IMR-90 (cell line): ENCODE measurements at regions not wholly inside any gene's neighbourhood (a gene's known extent, or its start where the extent isn't known, plus 50 kb on each side); places are given as distances from the start of the nearest gene placed in this dataset.

Experiments
- ATAC-seq: fragments of 200-7000 bp; cut with Tn5 transposase; 2 replicates; pipeline ENCODE4 v1.9.1; 2020; ENCODE audit warnings: low read depth, mild to moderate bottlenecking, moderate library complexity
- BruUV-seq: library from RNA; stranded (reverse); fragments of 400-500 nt; replicated peaks from 2 replicates; lab custom pipeline; 2021; lab: Mats Ljungman, UMichigan
- CTCF ChIA-PET: fragments of 300-600 bp; formaldehyde crosslinking; extraction: SDS; loops from one replicate; lab custom pipeline; 2021; ENCODE audit warnings: antibody characterized with exemption; lab: Yijun Ruan, JAX
- POLR2A ChIA-PET: fragments of 300-600 bp; sonication (Branson Sonifier 250); formaldehyde crosslinking; loops from one replicate; lab custom pipeline; 2022; ENCODE audit warnings: antibody characterized with exemption; ENCODE audit not compliant: unreplicated experiment; lab: Charles Lee
- DNase-seq: peaks from one replicate; pipeline ENCODE4 v3.0.0; 2013
- H2AFZ ChIP-seq: replicated peaks from 2 replicates; pipeline ENCODE3; 2013; ENCODE audit warnings: low read length, mild to moderate bottlenecking; ENCODE audit not compliant: poor library complexity
- H2AK5ac ChIP-seq: 2 replicates; pipeline ENCODE4 v1.6.1; 2013; ENCODE audit warnings: low read depth, low read length, inconsistent platforms
- H2AK9ac ChIP-seq: replicated peaks from 2 replicates; pipeline ENCODE3; 2013; ENCODE audit warnings: mild to moderate bottlenecking, low read depth, low read length, moderate library complexity; ENCODE audit not compliant: poor library complexity
- H2BK120ac ChIP-seq: 2 replicates; pipeline ENCODE4 v1.6.1; 2013; ENCODE audit warnings: low read depth, low read length, inconsistent platforms
- H2BK15ac ChIP-seq: 3 replicates; pipeline ENCODE4 v1.6.1; 2013; ENCODE audit warnings: low read depth, low read length, inconsistent platforms
- H2BK20ac ChIP-seq: 2 replicates; pipeline ENCODE4 v1.6.1; 2013; ENCODE audit warnings: low read depth, mild to moderate bottlenecking, inconsistent platforms, low read length, moderate library complexity
- H2BK5ac ChIP-seq: 2 replicates; pipeline ENCODE4 v1.6.1; 2013; ENCODE audit warnings: mild to moderate bottlenecking, low read depth, low read length, inconsistent platforms; ENCODE audit not compliant: poor library complexity, severe bottlenecking
- H3K14ac ChIP-seq: replicated peaks from 2 replicates; pipeline ENCODE4 v1.6.1; 2013; ENCODE audit warnings: low read depth, low read length, inconsistent platforms
- H3K18ac ChIP-seq: 2 replicates; pipeline ENCODE4 v1.6.1; 2013; ENCODE audit warnings: low read depth, low read length, control low read depth
- H3K23ac ChIP-seq: 2 replicates; pipeline ENCODE4 v1.6.1; 2013; ENCODE audit warnings: low read depth, low read length, inconsistent platforms
- H3K27ac ChIP-seq: 2 replicates; pipeline ENCODE4 v1.5.1; 2013; ENCODE audit warnings: mild to moderate bottlenecking, control low read depth, low read length; ENCODE audit not compliant: insufficient read depth
- H3K27me3 ChIP-seq: 2 replicates; pipeline ENCODE4 v1.6.1; 2013; ENCODE audit warnings: low read length; ENCODE audit not compliant: control insufficient read depth, insufficient read depth
- H3K36me3 ChIP-seq: 2 replicates; pipeline ENCODE4 v1.6.1; 2013; ENCODE audit warnings: low read length, mixed read lengths; ENCODE audit not compliant: control insufficient read depth, insufficient read depth
- H3K4ac ChIP-seq: 2 replicates; pipeline ENCODE4 v1.6.1; 2013; ENCODE audit warnings: low read depth, low read length, inconsistent platforms
- H3K4me1 ChIP-seq: 2 replicates; pipeline ENCODE4 v1.6.1; 2013; ENCODE audit warnings: low read length, mixed read lengths; ENCODE audit not compliant: control insufficient read depth, insufficient read depth
- H3K4me2 ChIP-seq: 2 replicates; pipeline ENCODE4 v1.6.1; 2013; ENCODE audit warnings: low read depth, mild to moderate bottlenecking, control low read depth, low read length, moderate library complexity
- H3K4me3 ChIP-seq: 2 replicates; pipeline ENCODE4 v1.5.1; 2013; ENCODE audit warnings: low read depth, mild to moderate bottlenecking, control low read depth, low read length, moderate library complexity; ENCODE audit not compliant: insufficient read depth
- H3K56ac ChIP-seq: 2 replicates; pipeline ENCODE4 v1.6.1; 2013; ENCODE audit warnings: low read length, inconsistent platforms; ENCODE audit not compliant: insufficient read depth; ENCODE audit errors: extremely low read depth
- H3K79me1 ChIP-seq, 2 experiments: 2 replicates each; pipeline ENCODE4 v1.6.1; 2013; ENCODE audit warnings: low read length in 2 of 2, inconsistent platforms in 1 of 2, low read depth in 1 of 2
- H3K9ac ChIP-seq: 2 replicates; pipeline ENCODE4 v1.6.1; 2013; ENCODE audit warnings: low read depth, low read length, control low read depth
- H3K9me1 ChIP-seq: 2 replicates; pipeline ENCODE4 v1.6.1; 2013; ENCODE audit warnings: low read length, inconsistent platforms; ENCODE audit not compliant: insufficient read depth
- H3K9me3 ChIP-seq: 2 replicates; pipeline ENCODE4 v1.6.1; 2013; ENCODE audit warnings: low read length; ENCODE audit not compliant: control insufficient read depth, insufficient read depth
- H4K20me1 ChIP-seq: 2 replicates; pipeline ENCODE4 v1.6.1; 2013; ENCODE audit warnings: low read length, inconsistent platforms; ENCODE audit not compliant: insufficient read depth
- H4K5ac ChIP-seq: 2 replicates; pipeline ENCODE4 v1.6.1; 2013; ENCODE audit warnings: mild to moderate bottlenecking, low read depth, low read length, control low read depth
- H4K8ac ChIP-seq, 2 experiments: 2 replicates each; pipeline ENCODE4 v1.6.1; 2013; ENCODE audit warnings: low read depth in 2 of 2, low read length in 2 of 2, control low read depth in 1 of 2, inconsistent platforms in 1 of 2
- H4K91ac ChIP-seq: 2 replicates; pipeline ENCODE4 v1.6.1; 2013; ENCODE audit warnings: low read depth, low read length, inconsistent platforms; ENCODE audit not compliant: insufficient read depth
- BHLHE40 ChIP-seq: fragments of 150-350 bp; IDR thresholded peaks from 2 replicates; pipeline ENCODE4 v1.6.1; 2016; ENCODE audit warnings: mild to moderate bottlenecking, low read depth, low read length
- CEBPB ChIP-seq: IDR thresholded peaks from 2 replicates; pipeline ENCODE4 v1.6.1; 2012; ENCODE audit warnings: low read depth, low read length, improper control_type of control experiment
- CTCF ChIP-seq: conservative IDR thresholded peaks from 2 replicates; pipeline ENCODE4 v1.5.1; 2012; ENCODE audit warnings: mild to moderate bottlenecking, low read depth, low read length, improper control_type of control experiment
- MAFK ChIP-seq: IDR thresholded peaks from 2 replicates; pipeline ENCODE4 v1.6.1; 2012; ENCODE audit warnings: low read depth, low read length, improper control_type of control experiment
- MAZ ChIP-seq: IDR thresholded peaks from 2 replicates; pipeline ENCODE4 v1.6.1; 2012; ENCODE audit warnings: low read depth, mild to moderate bottlenecking, low read length, improper control_type of control experiment, moderate library complexity, borderline replicate concordance
- MXI1 ChIP-seq: IDR thresholded peaks from 2 replicates; pipeline ENCODE4 v1.6.1; 2012; ENCODE audit warnings: low read depth, mild to moderate bottlenecking, low read length, moderate library complexity, borderline replicate concordance
- NFE2L2 ChIP-seq: fragments of 150-350 bp; IDR thresholded peaks from 2 replicates; pipeline ENCODE4 v1.6.1; 2016; ENCODE audit warnings: low read depth, mild to moderate bottlenecking, low read length
- RAD21 ChIP-seq: IDR thresholded peaks from 2 replicates; pipeline ENCODE4 v1.6.1; 2012; ENCODE audit warnings: low read length, improper control_type of control experiment
- RFX5 ChIP-seq: IDR thresholded peaks from 2 replicates; pipeline ENCODE4 v1.8.0; 2012; ENCODE audit warnings: low read depth, mild to moderate bottlenecking, low read length, moderate library complexity
- SMC3 ChIP-seq: fragments of 150-350 bp; IDR thresholded peaks from 2 replicates; pipeline ENCODE4 v1.6.1; 2016; ENCODE audit warnings: low read depth, mild to moderate bottlenecking, antibody characterized with exemption, low read length, moderate library complexity
- USF2 ChIP-seq: fragments of 150-350 bp; IDR thresholded peaks from 2 replicates; pipeline ENCODE4 v1.6.1; 2017; ENCODE audit warnings: mild to moderate bottlenecking, antibody characterized with exemption, low read length, low read depth
- WGBS, 2 experiments: methylation state at CpG; one replicate each; pipeline versions ENCODE4 v1.1.5 to v1.1.7; 2013; ENCODE audit warnings: missing lambda C conversion rate in 2 of 2; ENCODE audit not compliant: insufficient read length in 1 of 2; ENCODE audit errors: extremely low coverage in 2 of 2; 5-methylcytosine and 5-hydroxymethylcytosine counted together
- dilution Hi-C: fragments of 300-500 bp; cut with HindIII; formaldehyde crosslinking; loops from one replicate; pipeline ENCODE4 v1.14.3; 2018; ENCODE audit warnings: low sequenced_read_pairs; ENCODE audit not compliant: unreplicated experiment
- in situ Hi-C: fragments of 300-500 bp; cut with MboI; formaldehyde crosslinking; loops from 3 replicates; pipeline ENCODE4 v1.14.3; 2019; ENCODE audit warnings: low sequenced_read_pairs, inconsistent platforms, mixed read lengths
- intact Hi-C: fragments of 100-400 bp; cut with micrococcal nuclease; formaldehyde crosslinking; loops from 2 replicates; pipeline ENCODE4 v1.10.0; 2022

- no peak for TF ChIP-seq CTCF
- no peak for TF ChIP-seq CEBPB
- TF ChIP-seq SMC3, result no peak
- no peak for TF ChIP-seq RAD21
- no peak for TF ChIP-seq MAZ
- TF ChIP-seq BHLHE40, result no peak
- TF ChIP-seq USF2, result no peak
- no peak for TF ChIP-seq RFX5
- TF ChIP-seq NFE2L2, result no peak
- no peak for TF ChIP-seq MAFK
- no peak for TF ChIP-seq MXI1
- BruUV-seq, result no TSS peak
Measured at GRCh38 chr9:119611565-119611964, 242.3 kb upstream of the BRINP1 start.

More at GRCh38 chr9:119611565-119611964, 242.3 kb upstream of the BRINP1 start:
- Histone ChIP-seq H2AK5ac (no peak overlapping the region), H2BK20ac (no peak overlapping the region), H3K4me3 (no peak overlapping the region), H3K79me1 (no peaks in the 10 kb centered on the region), H4K5ac (no peak overlapping the region), H3K27me3 (no peaks in the 10 kb centered on the region), H3K23ac (no peak overlapping the region), H2BK5ac (no peak overlapping the region), H3K27ac (no peak overlapping the region), H4K20me1 (no peaks in the 10 kb centered on the region), H2AFZ (no peak overlapping the region), H2BK120ac (no peak overlapping the region), H3K36me3 (no peaks in the 10 kb centered on the region), H3K4me1 (no peaks in the 10 kb centered on the region), H4K91ac (no peak overlapping the region), H3K56ac (no peak overlapping the region), H2BK15ac (no peak overlapping the region), H3K9me1 (no peaks in the 10 kb centered on the region), H3K18ac (no peak overlapping the region), H3K9ac (no peak overlapping the region), H3K4me2 (no peak overlapping the region), H3K14ac (no peak overlapping the region), H3K4ac (no peak overlapping the region), H3K9me3 (peaks cover 6% of the 10 kb centered on the region), H2AK9ac (no peak overlapping the region), H4K8ac (no peak overlapping the region)
- ChIA-PET CTCF (no interaction called here), POLR2A (no interaction called here)
- dilution Hi-C loops (no loop called here), in situ Hi-C loops (no loop called here), intact Hi-C loops (no loop called here)
- ATAC-seq (no peak), DNase-seq (no peak)
- WGBS, 2 experiments, result no CpG with 5 or more reads among the region's 1 CpG
